T-cell (primary cell): ENCODE measurements at regions not wholly inside any gene's neighbourhood (a gene's known extent, or its start where the extent isn't known, plus 50 kb on each side); places are given as distances from the start of the nearest gene placed in this dataset.

Experiments used
- ATAC-seq, 4 experiments: fragments of 200-7000 bp in 3 of 4; fragments of 150-1000 bp in 1 of 4; cut with Tn5 transposase; replicated peaks in 1 of 4; 1 replicate in 3 of 4; 2 replicates in 1 of 4; pipeline ENCODE4 v1.10.0; 2021; ENCODE audit warnings: moderate library complexity in 3 of 4, mild to moderate bottlenecking in 2 of 4, moderate number of reproducible peaks in 1 of 4
- CTCF ChIA-PET, 2 donors: fragments of 300-600 bp; sonication (Branson Sonifier 250); formaldehyde crosslinking; loops; one replicate each; lab custom pipeline; 2022; ENCODE audit warnings: antibody characterized with exemption in 2 of 2; lab: Charles Lee
- POLR2A ChIA-PET, 2 donors: fragments of 300-600 bp; sonication (Branson Sonifier 250); formaldehyde crosslinking; loops; one replicate each; lab custom pipeline; 2022; ENCODE audit warnings: antibody characterized with exemption in 2 of 2; lab: Charles Lee
- DNase-seq, 35 experiments: peaks; one replicate each; pipeline versions ENCODE4 v3.0.0 to v3.0.0-alpha.2; 2013 to 2023
- H3K27ac ChIP-seq: one replicate; pipeline ENCODE4 v1.5.1; 2013; ENCODE audit warnings: low read length
- H3K27me3 ChIP-seq, 2 experiments: replicated peaks in 1 of 2; 1 replicate in 1 of 2; 2 replicates in 1 of 2; pipeline versions ENCODE4 v1.6.1 to v1.7.0; 2013; ENCODE audit warnings: low read length in 1 of 2, mixed read lengths in 1 of 2; ENCODE audit not compliant: control insufficient read depth in 2 of 2, insufficient read depth in 2 of 2; ENCODE audit errors: extremely low read depth in 1 of 2
- H3K36me3 ChIP-seq, 2 donors: 1 replicate in 1 of 2; 2 replicates in 1 of 2; pipeline versions ENCODE4 v1.6.1 to v1.7.0; 2013; ENCODE audit warnings: low read length in 1 of 2; ENCODE audit not compliant: control insufficient read depth in 2 of 2, insufficient read depth in 1 of 2; ENCODE audit errors: extremely low read depth in 1 of 2
- H3K4me1 ChIP-seq, 2 experiments: 1 replicate in 1 of 2; 2 replicates in 1 of 2; pipeline versions ENCODE4 v1.6.1 to v1.7.0; 2013; ENCODE audit warnings: low read length in 2 of 2, mixed read lengths in 1 of 2; ENCODE audit not compliant: insufficient read depth in 2 of 2, control insufficient read depth in 1 of 2; ENCODE audit errors: extremely low read depth in 1 of 2
- H3K4me3 ChIP-seq, 2 donors: 1 replicate in 1 of 2; 2 replicates in 1 of 2; pipeline versions ENCODE4 v1.5.1 to v1.7.0; 2013; ENCODE audit warnings: mild to moderate bottlenecking in 2 of 2, low read length in 1 of 2, moderate library complexity in 1 of 2; ENCODE audit not compliant: control insufficient read depth in 1 of 2; ENCODE audit errors: extremely low read depth in 1 of 2
- H3K9me3 ChIP-seq: 2 replicates; pipeline ENCODE4 v1.7.0; 2013
- H3K27ac Mint-ChIP-seq, 2 donors: one replicate each; pipeline ENCODE4 v1.8.0; 2020 to 2021; ENCODE audit warnings: mild to moderate bottlenecking in 2 of 2, mixed read lengths in 2 of 2
- H3K27me3 Mint-ChIP-seq, 2 donors: one replicate each; pipeline ENCODE4 v1.8.0; 2021 to 2022; ENCODE audit warnings: mixed read lengths in 2 of 2
- H3K36me3 Mint-ChIP-seq: one replicate; pipeline ENCODE4 v1.8.0; 2021; ENCODE audit warnings: mixed read lengths
- H3K4me1 Mint-ChIP-seq, 3 donors: one replicate each; pipeline ENCODE4 v1.8.0; 2020 to 2022; ENCODE audit warnings: mixed read lengths in 3 of 3, mild to moderate bottlenecking in 1 of 3
- H3K4me3 Mint-ChIP-seq, 3 donors: one replicate each; pipeline ENCODE4 v1.8.0; 2020 to 2022; ENCODE audit warnings: mild to moderate bottlenecking in 3 of 3, mixed read lengths in 3 of 3, moderate library complexity in 3 of 3
- H3K9me3 Mint-ChIP-seq, 3 donors: one replicate each; pipeline ENCODE4 v1.8.0; 2020 to 2022; ENCODE audit warnings: mixed read lengths in 3 of 3
- WGBS: methylation state at CpG from one replicate; pipeline ENCODE4 v1.1.5; 2013; ENCODE audit warnings: missing lambda C conversion rate; ENCODE audit not compliant: insufficient coverage; 5-methylcytosine and 5-hydroxymethylcytosine counted together

- no peak overlapping the region for H3K4me3 Mint-ChIP-seq
- Histone ChIP-seq H3K4me3 (no peak overlapping the region), H3K36me3 (no peaks in the 10 kb centered on the region), H3K9me3 (no peaks in the 10 kb centered on the region), H3K27ac (no peak overlapping the region), H3K27me3 (peaks cover 0 to 11% of the 10 kb centered on the region in 2 experiments), H3K4me1 (no peaks in the 10 kb centered on the region)
- H3K36me3 Mint-ChIP-seq: no peaks in the 10 kb centered on the region
- ChIA-PET CTCF (no interaction called here), POLR2A (no interaction called here)
- WGBS: 67% methylated on average over 2 of the region's 2 CpGs
- peaks cover 0 to 5% of the 10 kb centered on the region in 2 donors for H3K27me3 Mint-ChIP-seq
- DNase-seq (no peak), ATAC-seq (no peak)
- H3K27ac Mint-ChIP-seq: no peak overlapping the region
- H3K4me1 Mint-ChIP-seq: no peaks in the 10 kb centered on the region
- no peaks in the 10 kb centered on the region for H3K9me3 Mint-ChIP-seq
Observed at GRCh38 chr19:31497709-31498108, 148.5 kb upstream of the TSHZ3 start.

- POLR2A ChIA-PET: no interaction called here
- Histone ChIP-seq H3K4me3 (no peak overlapping the region), H3K27me3 (peaks cover 0 to 14% of the 10 kb centered on the region in 2 experiments), H3K27ac (no peak overlapping the region), H3K9me3 (no peaks in the 10 kb centered on the region), H3K4me1 (no peaks in the 10 kb centered on the region), H3K36me3 (no peaks in the 10 kb centered on the region)
- Mint-ChIP-seq H3K27ac (no peak overlapping the region), H3K36me3 (no peaks in the 10 kb centered on the region), H3K4me1 (no peaks in the 10 kb centered on the region), H3K9me3 (no peaks in the 10 kb centered on the region), H3K4me3 (no peak overlapping the region), H3K27me3 (peaks cover 5 to 7% of the 10 kb centered on the region in 2 donors)
- no CpG with 5 or more reads among the region's 3 CpGs for WGBS
- ATAC-seq (no peak), DNase-seq (no peak)
- CTCF ChIA-PET: no interaction called here
Observed at GRCh38 chr19:31498781-31499180, 149.5 kb upstream of the TSHZ3 start.

GRCh38 chr19:31499281-31500196 lies 150.3 kb upstream of the TSHZ3 start:
- H3K36me3 ChIP-seq: no peaks in the 10 kb centered on the region
- ChIA-PET CTCF (no interaction called here), POLR2A (no interaction called here)
- no peaks in the 10 kb centered on the region for H3K9me3 Mint-ChIP-seq
- no peaks in the 10 kb centered on the region for H3K4me1 ChIP-seq
- peaks cover 5 to 7% of the 10 kb centered on the region in 2 donors for H3K27me3 Mint-ChIP-seq
- ATAC-seq: no peak
- 72% methylated on average over 5 of the region's 8 CpGs for WGBS
- no peaks in the 10 kb centered on the region for H3K4me1 Mint-ChIP-seq
- H3K4me3 ChIP-seq: no peak overlapping the region
- DNase-seq: no peak
- no peak overlapping the region for H3K4me3 Mint-ChIP-seq
- no peaks in the 10 kb centered on the region for H3K9me3 ChIP-seq
- peaks cover 0 to 17% of the 10 kb centered on the region in 2 experiments for H3K27me3 ChIP-seq
- H3K36me3 Mint-ChIP-seq: no peaks in the 10 kb centered on the region
- H3K27ac Mint-ChIP-seq: no peak overlapping the region
- H3K27ac ChIP-seq: no peak overlapping the region

GRCh38 chr19:31500197-31500830 lies 151.1 kb upstream of the TSHZ3 start:
- peaks cover 7 to 11% of the 10 kb centered on the region in 2 donors for H3K27me3 Mint-ChIP-seq
- POLR2A ChIA-PET: no interaction called here
- H3K27ac Mint-ChIP-seq: no peak overlapping the region
- no peak overlapping the region for H3K4me3 Mint-ChIP-seq
- Histone ChIP-seq H3K36me3 (no peaks in the 10 kb centered on the region), H3K27ac (no peak overlapping the region), H3K9me3 (no peaks in the 10 kb centered on the region), H3K27me3 (peaks cover 0 to 17% of the 10 kb centered on the region in 2 experiments), H3K4me3 (no peak overlapping the region), H3K4me1 (no peaks in the 10 kb centered on the region)
- no peaks in the 10 kb centered on the region for H3K4me1 Mint-ChIP-seq
- ATAC-seq: no peak
- DNase-seq: no peak
- 31% methylated on average over 4 of the region's 8 CpGs for WGBS
- H3K9me3 Mint-ChIP-seq: no peaks in the 10 kb centered on the region
- no peaks in the 10 kb centered on the region for H3K36me3 Mint-ChIP-seq
- CTCF ChIA-PET: no interaction called here

GRCh38 chr19:31500946-31501345 lies 151.7 kb upstream of the TSHZ3 start:
- Mint-ChIP-seq H3K36me3 (no peaks in the 10 kb centered on the region), H3K4me3 (no peak overlapping the region), H3K27ac (no peak overlapping the region), H3K4me1 (no peaks in the 10 kb centered on the region), H3K27me3 (peaks cover 7 to 13% of the 10 kb centered on the region in 2 donors), H3K9me3 (no peaks in the 10 kb centered on the region)
- Histone ChIP-seq H3K27ac (no peak overlapping the region), H3K9me3 (no peaks in the 10 kb centered on the region), H3K4me3 (no peak overlapping the region), H3K36me3 (no peaks in the 10 kb centered on the region), H3K27me3 (peaks cover 0 to 17% of the 10 kb centered on the region in 2 experiments), H3K4me1 (no peaks in the 10 kb centered on the region)
- DNase-seq (no peak), ATAC-seq (no peak)
- WGBS: 87% methylated on average over 9 of the region's 11 CpGs
- ChIA-PET POLR2A (no interaction called here), CTCF (no interaction called here)

GRCh38 chr19:31501427-31502195 lies 152.4 kb upstream of the TSHZ3 start:
- Histone ChIP-seq H3K4me3 (no peak overlapping the region), H3K9me3 (no peaks in the 10 kb centered on the region), H3K4me1 (no peaks in the 10 kb centered on the region), H3K27me3 (peaks cover 0 to 17% of the 10 kb centered on the region in 2 experiments), H3K36me3 (no peaks in the 10 kb centered on the region), H3K27ac (no peak overlapping the region)
- Mint-ChIP-seq H3K4me3 (no peak overlapping the region), H3K27ac (no peak overlapping the region), H3K9me3 (no peaks in the 10 kb centered on the region), H3K36me3 (no peaks in the 10 kb centered on the region), H3K4me1 (no peaks in the 10 kb centered on the region), H3K27me3 (peaks cover 7 to 13% of the 10 kb centered on the region in 2 donors)
- 89% methylated on average over 1 of the region's 4 CpGs for WGBS
- ChIA-PET CTCF (no interaction called here), POLR2A (no interaction called here)
- DNase-seq: no peak
- no peak for ATAC-seq
